Smooth muscle cell (in vitro differentiated cells): ENCODE measurements at regions not wholly inside any gene's neighbourhood (a gene's known extent, or its start where the extent isn't known, plus 50 kb on each side); places are given as distances from the start of the nearest gene placed in this dataset.

Experiments used
- DNase-seq: peaks from one replicate; lab custom pipeline; 2025; ENCODE audit not compliant: unreplicated experiment; lab: John Stamatoyannopoulos, UW
- H2AFZ ChIP-seq: fragments of 200-600 bp; sonication (generic); 2 replicates; pipeline ENCODE4 v1.6.0; 2016; ENCODE audit warnings: antibody characterized with exemption, low read depth, mild to moderate bottlenecking
- H3F3A ChIP-seq: fragments of 200-600 bp; sonication (generic); 2 replicates; pipeline ENCODE4 v1.6.0; 2017; ENCODE audit warnings: antibody characterized with exemption, low read depth
- H3K27ac ChIP-seq: fragments of 200-600 bp; sonication (generic); 2 replicates; pipeline ENCODE4 v1.5.1; 2016; ENCODE audit warnings: low read depth, mild to moderate bottlenecking
- H3K27me3 ChIP-seq: fragments of 200-600 bp; sonication (generic); 2 replicates; pipeline ENCODE4 v1.6.1; 2016; ENCODE audit warnings: low read depth, mild to moderate bottlenecking
- H3K36me3 ChIP-seq: fragments of 200-600 bp; sonication (generic); 2 replicates; pipeline ENCODE4 v1.5.1; 2016; ENCODE audit warnings: low read depth
- H3K4me1 ChIP-seq: fragments of 200-600 bp; sonication (generic); 2 replicates; pipeline ENCODE4 v1.5.1; 2016; ENCODE audit warnings: low read depth
- H3K4me2 ChIP-seq: fragments of 200-600 bp; sonication (generic); 2 replicates; pipeline ENCODE4 v1.6.0; 2016; ENCODE audit warnings: mild to moderate bottlenecking
- H3K4me3 ChIP-seq: fragments of 200-600 bp; sonication (generic); 2 replicates; pipeline ENCODE4 v1.5.1; 2016; ENCODE audit warnings: mild to moderate bottlenecking
- H3K79me2 ChIP-seq: fragments of 200-600 bp; sonication (generic); 2 replicates; pipeline ENCODE4 v1.6.0; 2016; ENCODE audit warnings: low read depth, mild to moderate bottlenecking
- H3K9ac ChIP-seq: fragments of 200-600 bp; sonication (generic); 2 replicates; pipeline ENCODE4 v1.6.0; 2016; ENCODE audit warnings: low read depth
- H3K9me3 ChIP-seq: fragments of 200-600 bp; sonication (generic); replicated peaks from 2 replicates; pipeline ENCODE4 v1.5.1; 2016; ENCODE audit warnings: low read depth
- H4K20me1 ChIP-seq: fragments of 200-600 bp; sonication (generic); 2 replicates; pipeline ENCODE4 v1.6.0; 2016; ENCODE audit warnings: low read depth
- CTCF ChIP-seq: fragments of 200-600 bp; sonication (generic); IDR thresholded peaks from 2 replicates; pipeline ENCODE4 v1.5.1; 2017; ENCODE audit warnings: borderline replicate concordance, mild to moderate bottlenecking, antibody characterized with exemption; ENCODE audit not compliant: insufficient read depth, poor library complexity, severe bottlenecking
- WGBS: methylation state at CpG from one replicate; pipeline ENCODE4 v1.1.7; 2016; ENCODE audit warnings: low lambda C conversion rate; 5-methylcytosine and 5-hydroxymethylcytosine counted together

- Histone ChIP-seq H4K20me1 (no peaks in the 10 kb centered on the region), H3K36me3 (no peaks in the 10 kb centered on the region), H3K27ac (no peak overlapping the region), H3K4me1 (peaks cover 5% of the 10 kb centered on the region), H3K4me3 (no peak overlapping the region), H3K9ac (no peak overlapping the region), H3K9me3 (no peaks in the 10 kb centered on the region), H3K27me3 (no peaks in the 10 kb centered on the region), H3K4me2 (no peak overlapping the region), H2AFZ (no peak overlapping the region), H3K79me2 (no peaks in the 10 kb centered on the region), H3F3A (no peaks in the 10 kb centered on the region)
- WGBS, result 75% methylated on average over 4 of the region's 4 CpGs
- TF ChIP-seq CTCF, result no peak
- DNase-seq, result no peak
Measured at GRCh38 chr16:59543641-59544040, 809.5 kb upstream of the GOT2 start.

- no peaks in the 10 kb centered on the region for H3K9me3 ChIP-seq
- no peaks in the 10 kb centered on the region for H3K79me2 ChIP-seq
- 58% methylated on average over 8 of the region's 8 CpGs for WGBS
- H3K4me2 ChIP-seq, result no peak overlapping the region
- no peaks in the 10 kb centered on the region for H3K27me3 ChIP-seq
- H3K9ac ChIP-seq, result no peak overlapping the region
- no peaks in the 10 kb centered on the region for H3F3A ChIP-seq
- H2AFZ ChIP-seq, result no peak overlapping the region
- H3K36me3 ChIP-seq, result no peaks in the 10 kb centered on the region
- no peak overlapping the region for H3K4me3 ChIP-seq
- H3K4me1 ChIP-seq, result peaks cover 5% of the 10 kb centered on the region
- DNase-seq, result no peak
- H4K20me1 ChIP-seq, result no peaks in the 10 kb centered on the region
- TF ChIP-seq CTCF, result no peak
- no peak overlapping the region for H3K27ac ChIP-seq
Measured at GRCh38 chr16:59540621-59541020, 806.5 kb upstream of the GOT2 start.

GRCh38 chr16:59535298-59535697 is 801.2 kb upstream of the GOT2 start:
- Histone ChIP-seq H3K9me3 (no peaks in the 10 kb centered on the region), H3K4me1 (no peaks in the 10 kb centered on the region), H3K79me2 (no peaks in the 10 kb centered on the region), H3K4me2 (no peak overlapping the region), H3K27ac (no peak overlapping the region), H3F3A (no peaks in the 10 kb centered on the region), H3K27me3 (no peaks in the 10 kb centered on the region), H4K20me1 (no peaks in the 10 kb centered on the region), H3K9ac (no peak overlapping the region), H2AFZ (no peak overlapping the region), H3K4me3 (no peak overlapping the region), H3K36me3 (no peaks in the 10 kb centered on the region)
- no peak for DNase-seq
- TF ChIP-seq CTCF, result no peak
- 51% methylated on average over 4 of the region's 4 CpGs for WGBS

- Histone ChIP-seq H3K36me3 (no peaks in the 10 kb centered on the region), H3K9me3 (no peaks in the 10 kb centered on the region), H3K4me1 (no peaks in the 10 kb centered on the region), H3K27me3 (no peaks in the 10 kb centered on the region), H3K79me2 (no peaks in the 10 kb centered on the region), H3K4me3 (no peak overlapping the region), H2AFZ (peak overlapping the region; percentile 1), H3K27ac (peak overlapping the region; percentile 48), H3K9ac (no peak overlapping the region), H4K20me1 (no peaks in the 10 kb centered on the region), H3F3A (no peaks in the 10 kb centered on the region), H3K4me2 (peak overlapping the region; percentile 41)
- TF ChIP-seq CTCF, result no peak
- WGBS, result 36% methylated on average over 14 of the region's 14 CpGs
- DNase-seq, result no peak
Measured at GRCh38 chr16:59527206-59527997, 793.3 kb upstream of the GOT2 start.
